ENCODE measurements at regions not wholly inside any gene's neighbourhood (a gene's known extent, or its start where the extent isn't known, plus 50 kb on each side); places are given as distances from the start of the nearest gene placed in this dataset.

GRCh38 chrX:5180135-5180741, 1048.4 kb downstream of the NLGN4X start:
- no peaks in the 10 kb centered on the region for H3K9me2 ChIP-seq (replicated peaks; ENCODE audit: control insufficient read depth, low read length)

GRCh38 chrX:5176766-5177165, 1051.9 kb downstream of the NLGN4X start:
- H3K36me3 ChIP-seq (ENCODE audit: control insufficient read depth, low read length) = no peaks in the 10 kb centered on the region
- no peak overlapping the region for H3K4me3 ChIP-seq (ENCODE audit: low read length)
- H3K27me3 ChIP-seq (ENCODE audit: control insufficient read depth, low read length) = no peaks in the 10 kb centered on the region
- TF ChIP-seq CTCF (IDR thresholded peaks at IDR 0.05; ENCODE audit: low read depth, low read length, poor library complexity, severe bottlenecking) = no peak
- no peak for TF ChIP-seq EZH2phosphoT487 (IDR thresholded peaks at IDR 0.05; ENCODE audit: borderline replicate concordance, low read length)
- no peak overlapping the region for H3K4me2 ChIP-seq (ENCODE audit: low read length)
- H3F3A ChIP-seq (ENCODE audit: control insufficient read depth, insufficient read depth) = no peaks in the 10 kb centered on the region
- no peaks in the 10 kb centered on the region for H3K4me1 ChIP-seq (ENCODE audit: control insufficient read depth, low read length)
- no peaks in the 10 kb centered on the region for H4K20me1 ChIP-seq (ENCODE audit: control insufficient read depth, insufficient read depth, low read depth, low read length)
- no peaks in the 10 kb centered on the region for H3K9me2 ChIP-seq (replicated peaks; ENCODE audit: control insufficient read depth, low read length)
- H3K79me2 ChIP-seq (ENCODE audit: control insufficient read depth, low read length) = no peaks in the 10 kb centered on the region
- H3K9me3 ChIP-seq (ENCODE audit: control insufficient read depth, insufficient read depth, low read length) = no peaks in the 10 kb centered on the region
- no peak overlapping the region for H3K27ac ChIP-seq (ENCODE audit: low read depth, low read length)

More at GRCh38 chrX:5180135-5180741, 1048.4 kb downstream of the NLGN4X start:
- no peak for TF ChIP-seq EZH2phosphoT487 (IDR thresholded peaks at IDR 0.05; ENCODE audit: borderline replicate concordance, low read length)
- TF ChIP-seq CTCF (IDR thresholded peaks at IDR 0.05; ENCODE audit: low read depth, low read length, poor library complexity, severe bottlenecking) = no peak
- Histone ChIP-seq H3K4me1 (ENCODE audit: control insufficient read depth, low read length) (no peaks in the 10 kb centered on the region), H3K4me3 (ENCODE audit: low read length) (no peak overlapping the region), H3K36me3 (ENCODE audit: control insufficient read depth, low read length) (no peaks in the 10 kb centered on the region), H3K4me2 (ENCODE audit: low read length) (no peak overlapping the region), H3K27ac (ENCODE audit: low read depth, low read length) (no peak overlapping the region), H3K79me2 (ENCODE audit: control insufficient read depth, low read length) (no peaks in the 10 kb centered on the region), H3K27me3 (ENCODE audit: control insufficient read depth, low read length) (no peaks in the 10 kb centered on the region), H4K20me1 (ENCODE audit: control insufficient read depth, insufficient read depth, low read depth, low read length) (no peaks in the 10 kb centered on the region), H3F3A (ENCODE audit: control insufficient read depth, insufficient read depth) (no peaks in the 10 kb centered on the region), H3K9me3 (ENCODE audit: control insufficient read depth, insufficient read depth, low read length) (no peaks in the 10 kb centered on the region)

GRCh38 chrX:5163663-5164062, 1065.0 kb downstream of the NLGN4X start:
- H3K36me3 ChIP-seq (ENCODE audit: control insufficient read depth, low read length) = no peaks in the 10 kb centered on the region
- H3K4me1 ChIP-seq (ENCODE audit: control insufficient read depth, low read length) = no peaks in the 10 kb centered on the region
- H3K9me2 ChIP-seq (replicated peaks; ENCODE audit: control insufficient read depth, low read length) = no peaks in the 10 kb centered on the region
- H3K4me3 ChIP-seq (ENCODE audit: low read length) = no peak overlapping the region
- H3K9me3 ChIP-seq (ENCODE audit: control insufficient read depth, insufficient read depth, low read length) = no peaks in the 10 kb centered on the region
- H3K27me3 ChIP-seq (ENCODE audit: control insufficient read depth, low read length) = no peaks in the 10 kb centered on the region
- H3F3A ChIP-seq (ENCODE audit: control insufficient read depth, insufficient read depth) = no peaks in the 10 kb centered on the region
- no peak overlapping the region for H3K4me2 ChIP-seq (ENCODE audit: low read length)
- no peaks in the 10 kb centered on the region for H4K20me1 ChIP-seq (ENCODE audit: control insufficient read depth, insufficient read depth, low read depth, low read length)
- no peaks in the 10 kb centered on the region for H3K79me2 ChIP-seq (ENCODE audit: control insufficient read depth, low read length)
- no peak overlapping the region for H3K27ac ChIP-seq (ENCODE audit: low read depth, low read length)
- no peak for TF ChIP-seq CTCF (IDR thresholded peaks at IDR 0.05; ENCODE audit: low read depth, low read length, poor library complexity, severe bottlenecking)
- no peak for TF ChIP-seq EZH2phosphoT487 (IDR thresholded peaks at IDR 0.05; ENCODE audit: borderline replicate concordance, low read length)

Measured in DOHH2 (cell line).